GM12892 (cell line): ENCODE measurements at regions not wholly inside any gene's neighbourhood (a gene's known extent, or its start where the extent isn't known, plus 50 kb on each side); places are given as distances from the start of the nearest gene placed in this dataset.

Experiments
- POLR2A ChIP-seq: IDR thresholded peaks from 2 replicates; pipeline ENCODE4 v1.6.1; 2011; ENCODE audit warnings: low read depth, low read length, control low read depth
- POLR2AphosphoS5 ChIP-seq: IDR thresholded peaks from 2 replicates; pipeline ENCODE4 v1.6.1; 2011; ENCODE audit warnings: low read depth, low read length, control low read depth
- TAF1 ChIP-seq: IDR thresholded peaks from 2 replicates; pipeline ENCODE4 v1.6.1; 2011; ENCODE audit warnings: low read depth, mild to moderate bottlenecking, control low read depth, low read length, borderline replicate concordance

DNA sequence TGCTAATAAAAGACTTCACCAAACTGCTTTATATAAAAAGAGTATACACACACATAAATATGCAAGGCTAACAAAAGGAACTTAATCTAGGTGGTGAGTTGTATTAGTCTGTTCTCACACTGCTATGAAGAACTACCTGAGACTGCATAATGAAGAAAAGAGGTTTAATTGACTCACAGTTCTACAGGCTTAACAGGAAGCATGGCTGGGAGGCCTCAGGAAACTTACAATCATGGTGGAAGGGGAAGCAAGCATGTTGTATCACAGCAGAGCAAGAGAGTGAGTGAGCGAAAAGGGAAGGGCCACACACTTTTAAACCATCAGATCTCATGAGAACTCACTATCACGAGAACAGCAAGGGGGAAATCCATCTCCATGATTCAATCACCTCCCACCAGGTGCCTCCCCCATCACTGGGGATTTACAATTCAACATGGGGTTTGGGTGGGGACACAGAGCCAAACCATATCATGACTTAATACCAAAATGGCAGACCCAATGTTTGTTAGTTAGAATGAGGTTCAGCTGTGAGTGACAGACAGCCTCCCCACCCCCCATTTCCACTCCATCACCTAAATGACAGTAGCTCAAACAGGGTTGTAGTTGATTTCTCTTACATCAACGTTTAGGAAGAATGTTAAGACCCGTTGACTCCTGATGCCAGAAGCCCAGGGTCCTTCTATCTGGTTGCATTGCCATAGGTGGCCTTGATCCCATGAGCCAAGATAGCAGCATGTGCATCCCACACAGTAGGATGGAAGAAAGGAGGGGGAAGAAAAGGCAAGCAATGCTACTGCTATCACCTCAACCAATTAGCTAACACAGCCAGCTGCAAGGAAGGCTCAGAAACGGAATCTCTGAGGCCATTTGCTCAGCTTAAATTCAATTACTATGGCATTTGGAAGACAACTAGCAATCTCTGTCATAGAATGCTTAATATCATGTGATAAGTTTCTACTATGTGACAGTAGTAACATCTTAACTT, 77.0 kb downstream of the CCDC71L start:
- TF ChIP-seq POLR2AphosphoS5 (no peak), POLR2A (no peak), TAF1 (no peak)
